ENCODE measurements at regions not wholly inside any gene's neighbourhood (a gene's known extent, or its start where the extent isn't known, plus 50 kb on each side); places are given as distances from the start of the nearest gene placed in this dataset.

GRCh38 chr16:87086156-87086555 is 231.0 kb downstream of the C16orf95 start:
- in situ Hi-C loops (cut with HindIII; ENCODE audit: low pct_unique_long_range_greater_than_20kb, low sequenced_read_pairs): no loop called here
- no peak for DNase-seq (ENCODE audit: low read depth, low spot score)

- no peak for DNase-seq (ENCODE audit: low read depth, low spot score)
- in situ Hi-C loops (cut with HindIII; ENCODE audit: low pct_unique_long_range_greater_than_20kb, low sequenced_read_pairs): no loop called here
These were observed 230.6 kb downstream of the C16orf95 start for GRCh38 chr16:87086575-87086974.

- in situ Hi-C loops (cut with HindIII; ENCODE audit: low pct_unique_long_range_greater_than_20kb, low sequenced_read_pairs): no loop called here
- no peak for DNase-seq (ENCODE audit: low read depth, low spot score)
These were observed 224.2 kb downstream of the C16orf95 start for GRCh38 chr16:87092958-87093357.

GRCh38 chr16:87093804-87094555 is 223.2 kb downstream of the C16orf95 start:
- in situ Hi-C loops (cut with HindIII; ENCODE audit: low pct_unique_long_range_greater_than_20kb, low sequenced_read_pairs): no loop called here
- DNase-seq (ENCODE audit: low read depth, low spot score): no peak

- in situ Hi-C loops (cut with HindIII; ENCODE audit: low pct_unique_long_range_greater_than_20kb, low sequenced_read_pairs): no loop called here
- DNase-seq (ENCODE audit: low read depth, low spot score): no peak
These were observed 222.7 kb downstream of the C16orf95 start for GRCh38 chr16:87094556-87094865.

DNA sequence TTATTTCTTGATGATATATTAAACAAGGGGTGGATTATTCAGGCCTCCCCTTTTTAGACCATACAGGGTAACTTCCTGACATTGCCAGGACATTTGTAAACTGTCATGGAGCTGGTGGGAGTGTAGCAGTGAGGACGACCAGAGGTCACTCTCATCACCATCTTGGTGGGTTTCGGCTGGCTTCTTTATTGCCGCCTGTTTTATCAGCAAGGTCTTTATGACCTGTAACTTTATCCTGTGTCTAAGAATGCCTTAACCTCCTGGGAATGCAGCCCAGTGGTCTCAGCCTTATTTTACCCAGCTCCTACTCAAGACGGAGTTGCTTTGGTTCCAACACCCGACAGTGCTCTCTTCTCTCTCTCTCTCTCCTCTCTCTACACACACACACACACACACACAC is 221.9 kb downstream of the C16orf95 start:
- in situ Hi-C loops (cut with HindIII; ENCODE audit: low pct_unique_long_range_greater_than_20kb, low sequenced_read_pairs): no loop called here
- no peak for DNase-seq (ENCODE audit: low read depth, low spot score)

- no peak for DNase-seq (ENCODE audit: low read depth, low spot score)
- in situ Hi-C loops (cut with HindIII; ENCODE audit: low pct_unique_long_range_greater_than_20kb, low sequenced_read_pairs): no loop called here
These were observed 220.4 kb downstream of the C16orf95 start for GRCh38 chr16:87096746-87097333.

- in situ Hi-C loops (cut with HindIII; ENCODE audit: low pct_unique_long_range_greater_than_20kb, low sequenced_read_pairs): no loop called here
These were observed 218.8 kb downstream of the C16orf95 start for GRCh38 chr16:87098361-87098760.

DNA sequence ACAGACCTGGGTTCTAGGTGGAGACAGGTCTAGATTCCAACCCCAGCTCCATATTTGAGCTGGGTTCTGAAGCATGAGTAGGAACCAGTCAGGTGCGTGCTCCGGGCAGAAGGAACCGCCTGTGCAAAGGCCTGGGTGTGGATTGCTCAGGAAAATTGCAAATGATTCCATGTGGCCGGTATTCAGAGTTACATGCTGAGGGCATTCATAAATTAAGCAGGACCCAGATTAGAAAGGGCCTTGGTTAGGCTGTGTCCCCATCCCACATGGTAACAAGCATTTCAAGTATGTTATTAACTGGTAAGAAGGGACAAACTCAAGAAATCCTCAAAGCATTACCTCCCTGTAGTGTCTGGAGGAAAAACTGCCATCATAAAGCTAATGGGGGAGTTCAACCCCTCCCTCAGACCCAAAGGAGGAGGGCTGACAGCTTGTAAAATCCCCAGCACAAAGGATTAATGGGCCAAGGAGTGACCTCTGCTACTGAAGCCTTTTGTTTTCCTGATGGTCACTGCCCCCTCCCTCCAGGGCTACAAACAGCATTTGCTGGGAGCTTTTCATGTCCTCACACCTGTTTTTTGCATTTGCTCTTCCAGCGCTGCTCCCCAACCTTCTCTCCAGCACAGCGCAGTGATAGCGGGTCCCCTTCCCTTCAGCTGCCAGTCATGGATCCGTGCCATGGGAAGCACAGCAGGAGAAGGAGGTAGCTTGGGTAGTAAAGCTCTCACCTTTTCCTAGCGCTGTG is 218.0 kb downstream of the C16orf95 start:
- in situ Hi-C loops (cut with HindIII; ENCODE audit: low pct_unique_long_range_greater_than_20kb, low sequenced_read_pairs): no loop called here
- DNase-seq (ENCODE audit: low read depth, low spot score): no peak

More at GRCh38 chr16:87098361-87098760, 218.8 kb downstream of the C16orf95 start:
- DNase-seq (ENCODE audit: low read depth, low spot score): no peak

DNA sequence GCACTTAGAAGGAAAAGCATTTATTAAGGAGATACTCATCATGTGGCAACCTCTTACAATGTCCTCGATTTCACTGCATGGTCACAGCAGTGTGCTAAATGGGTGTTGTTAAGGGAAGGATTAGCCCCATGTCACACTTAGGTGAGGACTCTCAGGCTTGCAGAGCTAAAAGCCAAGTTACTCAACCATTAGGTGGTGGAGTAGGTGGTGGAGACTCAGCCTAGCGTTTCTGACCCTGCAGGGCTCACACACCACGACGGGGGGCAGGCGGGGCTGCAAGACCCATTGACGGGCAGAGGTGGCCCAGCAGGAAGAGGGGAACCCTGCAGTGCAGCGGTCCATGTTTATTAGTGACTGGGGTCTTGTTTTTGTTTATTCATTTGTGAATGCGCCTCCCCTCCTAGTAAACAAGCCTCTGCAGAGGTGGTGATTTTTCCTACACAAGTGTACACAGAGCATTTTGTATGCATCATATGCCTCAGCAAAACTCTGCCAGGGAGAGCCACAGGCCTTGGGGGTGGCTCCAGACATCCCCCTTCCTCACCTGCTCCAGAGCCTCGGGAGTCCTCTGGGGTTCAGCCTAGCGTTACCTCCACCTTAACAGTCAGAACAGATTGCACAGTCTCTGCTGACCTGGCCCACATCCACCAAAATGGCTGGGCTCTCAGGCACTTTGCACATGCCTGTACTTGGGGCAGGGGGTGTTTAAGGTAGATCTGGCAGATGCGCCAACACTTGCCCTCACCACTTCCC is 216.7 kb downstream of the C16orf95 start:
- in situ Hi-C loops (cut with HindIII; ENCODE audit: low pct_unique_long_range_greater_than_20kb, low sequenced_read_pairs): no loop called here
- no peak for DNase-seq (ENCODE audit: low read depth, low spot score)

GRCh38 chr16:87101903-87102302 is 215.3 kb downstream of the C16orf95 start:
- in situ Hi-C loops (cut with HindIII; ENCODE audit: low pct_unique_long_range_greater_than_20kb, low sequenced_read_pairs): no loop called here
- DNase-seq (ENCODE audit: low read depth, low spot score): peak; percentile 1

DNA sequence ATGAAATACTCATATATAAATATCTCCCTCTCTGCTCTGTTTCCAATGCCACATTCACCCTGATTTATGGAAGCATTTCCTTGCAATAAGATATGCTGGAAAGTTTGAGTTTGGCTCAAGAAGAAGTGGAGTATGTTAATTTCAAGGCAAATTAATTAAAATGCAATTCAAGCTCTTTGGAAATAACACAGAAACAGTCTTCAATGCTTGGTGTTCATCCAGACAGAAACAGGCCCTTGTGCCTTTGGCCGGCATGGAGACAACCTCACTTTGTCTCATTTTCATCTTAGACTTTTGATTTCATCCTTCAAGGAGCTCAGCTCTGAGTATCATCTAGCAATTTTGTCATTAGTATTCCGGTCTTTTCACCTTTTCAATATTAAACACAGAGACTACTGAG is 210.0 kb downstream of the C16orf95 start:
- DNase-seq (ENCODE audit: low read depth, low spot score): no peak

GRCh38 chr16:87108278-87108677 is 208.9 kb downstream of the C16orf95 start:
- in situ Hi-C loops (cut with HindIII; ENCODE audit: low pct_unique_long_range_greater_than_20kb, low sequenced_read_pairs): no loop called here
- DNase-seq (ENCODE audit: low read depth, low spot score): no peak

More for the DNA sequence above, 210.0 kb downstream of the C16orf95 start:
- in situ Hi-C loops (cut with HindIII; ENCODE audit: low pct_unique_long_range_greater_than_20kb, low sequenced_read_pairs): no loop called here

DNA sequence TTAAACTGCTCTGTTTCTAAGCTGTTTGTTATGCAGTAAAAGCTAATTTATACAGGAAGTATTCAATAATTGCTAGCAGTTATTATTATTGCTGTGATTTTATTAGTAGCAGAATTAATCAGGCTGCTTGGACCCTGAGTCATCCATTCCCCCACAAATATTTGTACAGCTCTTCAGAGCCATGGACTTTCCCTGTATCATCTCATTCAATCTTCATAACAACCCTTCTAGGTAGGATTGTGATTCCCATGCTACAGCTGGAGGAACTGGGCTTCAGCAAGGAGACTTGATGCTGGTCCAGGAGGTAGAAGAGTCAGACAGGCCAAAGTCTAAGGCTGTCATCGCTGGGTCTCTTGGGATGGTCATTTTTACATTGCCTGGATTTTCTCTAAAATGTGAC is 208.3 kb downstream of the C16orf95 start:
- in situ Hi-C loops (cut with HindIII; ENCODE audit: low pct_unique_long_range_greater_than_20kb, low sequenced_read_pairs): no loop called here
- DNase-seq (ENCODE audit: low read depth, low spot score): no peak

- peak; percentile 4 for DNase-seq (ENCODE audit: low read depth, low spot score)
- in situ Hi-C loops (cut with HindIII; ENCODE audit: low pct_unique_long_range_greater_than_20kb, low sequenced_read_pairs): no loop called here
These were observed 202.4 kb downstream of the C16orf95 start for GRCh38 chr16:87114832-87115231.

GRCh38 chr16:87115646-87116045 is 201.5 kb downstream of the C16orf95 start:
- no peak for DNase-seq (ENCODE audit: low read depth, low spot score)
- in situ Hi-C loops (cut with HindIII; ENCODE audit: low pct_unique_long_range_greater_than_20kb, low sequenced_read_pairs): no loop called here

GRCh38 chr16:87117936-87118335 is 199.3 kb downstream of the C16orf95 start:
- in situ Hi-C loops (cut with HindIII; ENCODE audit: low pct_unique_long_range_greater_than_20kb, low sequenced_read_pairs): no loop called here
- DNase-seq (ENCODE audit: low read depth, low spot score): no peak

- in situ Hi-C loops (cut with HindIII; ENCODE audit: low pct_unique_long_range_greater_than_20kb, low sequenced_read_pairs): no loop called here
These were observed 198.0 kb downstream of the C16orf95 start for GRCh38 chr16:87119168-87119567.

More at GRCh38 chr16:87119168-87119567, 198.0 kb downstream of the C16orf95 start:
- no peak for DNase-seq (ENCODE audit: low read depth, low spot score)

All from SK-MEL-5 (cell line).